GM23338 (cell line): ENCODE measurements at regions not wholly inside any gene's neighbourhood (a gene's known extent, or its start where the extent isn't known, plus 50 kb on each side); places are given as distances from the start of the nearest gene placed in this dataset.
A peak's percentile ranks its signal among the peaks of the same experiment; 100 is the strongest.

Source experiments
- CREB1 ChIP-seq: fragments of 250-450 bp; sonication (Bioruptor Pico); IDR thresholded peaks from 2 replicates; pipeline ENCODE4 v1.5.0; 2020; ENCODE audit warnings: low read depth, mild to moderate bottlenecking, moderate library complexity
- EZH2 ChIP-seq: fragments of 200-600 bp; sonication (generic); IDR thresholded peaks from one replicate; pipeline ENCODE4 v1.8.0; 2017; ENCODE audit warnings: antibody characterized with exemption, mild to moderate bottlenecking, low read depth; ENCODE audit not compliant: unreplicated experiment
- EZH2phosphoT487 ChIP-seq: fragments of 200-600 bp; sonication (generic); IDR thresholded peaks from one replicate; pipeline ENCODE4 v1.8.1; 2018; ENCODE audit warnings: antibody characterized with exemption; ENCODE audit not compliant: unreplicated experiment
- JUNB ChIP-seq: IDR thresholded peaks from one replicate; pipeline ENCODE4 v1.6.1; 2016; ENCODE audit warnings: antibody characterized with exemption; ENCODE audit not compliant: unreplicated experiment
- NANOG ChIP-seq: IDR thresholded peaks from 2 replicates; pipeline ENCODE4 v1.6.1; 2016; ENCODE audit warnings: antibody characterized with exemption, borderline replicate concordance
- POLR2AphosphoS5 ChIP-seq: IDR thresholded peaks from 2 replicates; pipeline ENCODE4 v1.6.1; 2016; ENCODE audit warnings: antibody characterized with exemption, low read depth
- STAT1 ChIP-seq: IDR thresholded peaks from one replicate; pipeline ENCODE4 v1.6.1; 2016; ENCODE audit warnings: antibody characterized with exemption; ENCODE audit not compliant: unreplicated experiment
- ZNF114 ChIP-seq: fragments of 250-450 bp; sonication (Bioruptor Pico); IDR thresholded peaks from 2 replicates; pipeline ENCODE4 v1.5.0; 2020; ENCODE audit warnings: mild to moderate bottlenecking, moderate library complexity
- TF ChIP-seq, protein P1 (sequence below), 2 experiments: fragments of 200-600 bp in 1 of 2; sonication (generic) in 1 of 2; conservative IDR thresholded peaks; 2 replicates each; pipeline versions ENCODE4 v1.5.1 to v1.6.1; 2016 to 2017; ENCODE audit warnings: antibody characterized with exemption in 2 of 2, low read depth in 2 of 2, mild to moderate bottlenecking in 2 of 2, moderate library complexity in 1 of 2
- TF ChIP-seq, protein P2 (sequence below): IDR thresholded peaks from one replicate; pipeline ENCODE4 v1.6.1; 2018; ENCODE audit warnings: antibody characterized with exemption; ENCODE audit not compliant: unreplicated experiment
- TF ChIP-seq, protein P3 (sequence below): IDR thresholded peaks from 2 replicates; pipeline ENCODE4 v1.6.1; 2016; ENCODE audit warnings: antibody characterized with exemption

DNA sequence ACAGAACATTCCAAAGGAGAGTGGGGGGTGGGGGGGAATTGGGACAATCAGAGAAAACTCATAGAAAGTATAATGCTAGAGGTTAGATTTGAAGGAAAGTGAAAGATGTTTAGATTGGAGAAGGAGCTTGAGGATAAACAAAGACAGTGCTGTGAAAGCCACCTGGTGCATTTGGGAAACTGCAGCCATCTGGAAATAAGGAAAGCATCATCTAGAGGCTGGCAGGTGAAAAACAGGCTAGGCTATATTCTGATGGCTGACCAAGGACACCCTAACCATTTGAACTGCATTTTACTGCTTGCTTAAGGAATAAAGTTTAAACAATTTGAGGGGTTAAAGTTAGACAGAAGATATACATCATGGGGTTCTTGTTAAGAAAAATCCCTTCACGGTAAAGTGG lies 296.4 kb downstream of the CETN3 start:
- no peak for TF ChIP-seq ZNF114 (CRISPR knock-in tag)
- TF ChIP-seq, protein P1, sequence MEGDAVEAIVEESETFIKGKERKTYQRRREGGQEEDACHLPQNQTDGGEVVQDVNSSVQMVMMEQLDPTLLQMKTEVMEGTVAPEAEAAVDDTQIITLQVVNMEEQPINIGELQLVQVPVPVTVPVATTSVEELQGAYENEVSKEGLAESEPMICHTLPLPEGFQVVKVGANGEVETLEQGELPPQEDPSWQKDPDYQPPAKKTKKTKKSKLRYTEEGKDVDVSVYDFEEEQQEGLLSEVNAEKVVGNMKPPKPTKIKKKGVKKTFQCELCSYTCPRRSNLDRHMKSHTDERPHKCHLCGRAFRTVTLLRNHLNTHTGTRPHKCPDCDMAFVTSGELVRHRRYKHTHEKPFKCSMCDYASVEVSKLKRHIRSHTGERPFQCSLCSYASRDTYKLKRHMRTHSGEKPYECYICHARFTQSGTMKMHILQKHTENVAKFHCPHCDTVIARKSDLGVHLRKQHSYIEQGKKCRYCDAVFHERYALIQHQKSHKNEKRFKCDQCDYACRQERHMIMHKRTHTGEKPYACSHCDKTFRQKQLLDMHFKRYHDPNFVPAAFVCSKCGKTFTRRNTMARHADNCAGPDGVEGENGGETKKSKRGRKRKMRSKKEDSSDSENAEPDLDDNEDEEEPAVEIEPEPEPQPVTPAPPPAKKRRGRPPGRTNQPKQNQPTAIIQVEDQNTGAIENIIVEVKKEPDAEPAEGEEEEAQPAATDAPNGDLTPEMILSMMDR (conservative IDR thresholded peaks at IDR 0.05; ENCODE audit: low read depth in 2 of 2), result peak; percentile 17 to 49; a peak in 2 of 4 replicates
- no peak for TF ChIP-seq NANOG
- TF ChIP-seq EZH2phosphoT487, result no peak
- TF ChIP-seq POLR2AphosphoS5, result no peak
- TF ChIP-seq, protein P2, sequence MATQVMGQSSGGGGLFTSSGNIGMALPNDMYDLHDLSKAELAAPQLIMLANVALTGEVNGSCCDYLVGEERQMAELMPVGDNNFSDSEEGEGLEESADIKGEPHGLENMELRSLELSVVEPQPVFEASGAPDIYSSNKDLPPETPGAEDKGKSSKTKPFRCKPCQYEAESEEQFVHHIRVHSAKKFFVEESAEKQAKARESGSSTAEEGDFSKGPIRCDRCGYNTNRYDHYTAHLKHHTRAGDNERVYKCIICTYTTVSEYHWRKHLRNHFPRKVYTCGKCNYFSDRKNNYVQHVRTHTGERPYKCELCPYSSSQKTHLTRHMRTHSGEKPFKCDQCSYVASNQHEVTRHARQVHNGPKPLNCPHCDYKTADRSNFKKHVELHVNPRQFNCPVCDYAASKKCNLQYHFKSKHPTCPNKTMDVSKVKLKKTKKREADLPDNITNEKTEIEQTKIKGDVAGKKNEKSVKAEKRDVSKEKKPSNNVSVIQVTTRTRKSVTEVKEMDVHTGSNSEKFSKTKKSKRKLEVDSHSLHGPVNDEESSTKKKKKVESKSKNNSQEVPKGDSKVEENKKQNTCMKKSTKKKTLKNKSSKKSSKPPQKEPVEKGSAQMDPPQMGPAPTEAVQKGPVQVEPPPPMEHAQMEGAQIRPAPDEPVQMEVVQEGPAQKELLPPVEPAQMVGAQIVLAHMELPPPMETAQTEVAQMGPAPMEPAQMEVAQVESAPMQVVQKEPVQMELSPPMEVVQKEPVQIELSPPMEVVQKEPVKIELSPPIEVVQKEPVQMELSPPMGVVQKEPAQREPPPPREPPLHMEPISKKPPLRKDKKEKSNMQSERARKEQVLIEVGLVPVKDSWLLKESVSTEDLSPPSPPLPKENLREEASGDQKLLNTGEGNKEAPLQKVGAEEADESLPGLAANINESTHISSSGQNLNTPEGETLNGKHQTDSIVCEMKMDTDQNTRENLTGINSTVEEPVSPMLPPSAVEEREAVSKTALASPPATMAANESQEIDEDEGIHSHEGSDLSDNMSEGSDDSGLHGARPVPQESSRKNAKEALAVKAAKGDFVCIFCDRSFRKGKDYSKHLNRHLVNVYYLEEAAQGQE, result no peak
- TF ChIP-seq EZH2, result no peak
- TF ChIP-seq CREB1 (CRISPR knock-in tag), result no peak
- no peak for TF ChIP-seq JUNB
- no peak for TF ChIP-seq STAT1
- TF ChIP-seq, protein P3, sequence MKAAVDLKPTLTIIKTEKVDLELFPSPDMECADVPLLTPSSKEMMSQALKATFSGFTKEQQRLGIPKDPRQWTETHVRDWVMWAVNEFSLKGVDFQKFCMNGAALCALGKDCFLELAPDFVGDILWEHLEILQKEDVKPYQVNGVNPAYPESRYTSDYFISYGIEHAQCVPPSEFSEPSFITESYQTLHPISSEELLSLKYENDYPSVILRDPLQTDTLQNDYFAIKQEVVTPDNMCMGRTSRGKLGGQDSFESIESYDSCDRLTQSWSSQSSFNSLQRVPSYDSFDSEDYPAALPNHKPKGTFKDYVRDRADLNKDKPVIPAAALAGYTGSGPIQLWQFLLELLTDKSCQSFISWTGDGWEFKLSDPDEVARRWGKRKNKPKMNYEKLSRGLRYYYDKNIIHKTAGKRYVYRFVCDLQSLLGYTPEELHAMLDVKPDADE, result no peak
